ENCODE measurements at regions not wholly inside any gene's neighbourhood (a gene's known extent, or its start where the extent isn't known, plus 50 kb on each side); places are given as distances from the start of the nearest gene placed in this dataset.

DNA sequence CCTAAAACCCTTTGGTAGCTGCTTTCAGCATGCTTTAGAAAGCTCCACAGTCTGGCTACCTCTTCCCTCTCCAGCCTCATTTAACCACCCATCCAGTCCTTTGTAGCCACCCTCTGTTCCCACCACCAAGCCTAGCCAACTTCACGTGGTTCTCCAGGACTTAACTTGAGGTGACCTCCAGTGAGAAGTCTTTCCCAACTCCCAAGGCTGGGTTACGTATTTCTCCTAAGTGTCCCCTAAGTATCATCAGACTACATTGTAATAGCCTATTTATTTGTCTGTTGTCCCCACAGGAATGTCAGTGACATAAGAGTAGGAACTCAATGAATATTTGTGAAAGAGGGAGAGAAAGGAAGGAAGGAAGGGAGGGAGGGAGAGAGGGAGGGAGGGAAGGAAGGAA lies 431.9 kb upstream of the JARID2 start:
- ChIA-PET POLR2A (no interaction called here), CTCF (no interaction called here)
- Histone ChIP-seq H3K9me3 (no peaks in the 10 kb centered on the region), H3K4me1 (no peaks in the 10 kb centered on the region), H3K4me3 (ENCODE audit: low read depth, low read length) (no peak overlapping the region), H3K36me3 (ENCODE audit: control insufficient read depth, insufficient read depth, low read length) (no peaks in the 10 kb centered on the region), H3K27me3 (replicated peaks; ENCODE audit: control insufficient read depth, insufficient read depth, low read length) (no peaks in the 10 kb centered on the region)
- peaks cover 4% of the 10 kb centered on the region for H3K4me1 Mint-ChIP-seq (ENCODE audit: low read depth, unreplicated experiment)
- H3K27ac Mint-ChIP-seq (ENCODE audit: unreplicated experiment): no peak overlapping the region
- no peaks in the 10 kb centered on the region for H3K9me3 Mint-ChIP-seq (ENCODE audit: unreplicated experiment)
- no peak for DNase-seq
- TF ChIP-seq CTCF (IDR thresholded peaks at IDR 0.05; ENCODE audit: insufficient read depth in 1 of 2, low read depth in 1 of 2, low read length in 1 of 2, severe bottlenecking in 1 of 2, unreplicated experiment in 1 of 2): no peak
- intact Hi-C loops (cut with micrococcal nuclease; ENCODE audit: unreplicated experiment): no loop called here
- no peak overlapping the region for H3K4me3 Mint-ChIP-seq (ENCODE audit: unreplicated experiment)
- H3K36me3 Mint-ChIP-seq (ENCODE audit: insufficient read depth, unreplicated experiment): no peaks in the 10 kb centered on the region
- BruUV-seq (replicated peaks): no TSS peak
- H3K27me3 Mint-ChIP-seq (ENCODE audit: insufficient read depth, unreplicated experiment): no peaks in the 10 kb centered on the region

DNA sequence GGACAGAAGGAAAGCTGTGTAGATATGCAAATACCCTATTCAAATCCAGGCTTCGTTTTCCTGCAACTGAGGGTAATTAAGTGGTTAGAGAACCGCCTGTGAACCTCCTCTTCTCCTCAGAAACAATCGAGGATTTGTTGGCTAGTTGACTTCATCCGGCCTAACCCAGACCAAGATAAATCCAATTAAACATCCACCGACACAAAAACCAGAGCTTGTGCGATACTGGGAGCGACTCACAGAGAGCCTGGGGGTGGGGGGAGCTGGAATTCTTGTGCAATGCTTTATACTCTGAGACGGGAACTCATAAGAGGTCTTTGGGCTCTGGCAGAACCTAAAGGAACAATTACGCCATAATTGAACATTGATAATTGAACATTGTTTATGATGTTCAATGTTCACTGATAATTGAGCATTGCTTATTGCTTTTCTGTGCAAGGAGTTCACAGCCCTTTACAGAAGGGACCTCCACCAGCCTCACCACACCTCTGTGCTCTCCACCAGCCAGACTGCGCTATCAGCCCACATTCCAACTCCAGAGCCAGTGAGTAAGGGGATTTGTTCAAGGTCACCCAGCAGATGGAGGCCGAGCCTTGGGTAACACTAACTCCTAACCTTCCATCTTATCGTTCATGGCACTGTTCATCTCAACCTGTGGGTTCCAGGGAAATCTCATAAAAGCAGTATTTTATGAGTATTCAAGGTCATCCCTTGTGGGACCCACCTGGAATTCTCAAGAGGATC lies 429.6 kb upstream of the JARID2 start:
- no peaks in the 10 kb centered on the region for H3K36me3 Mint-ChIP-seq (ENCODE audit: insufficient read depth, unreplicated experiment)
- H3K9me3 ChIP-seq: no peaks in the 10 kb centered on the region
- ChIA-PET CTCF (no interaction called here), POLR2A (no interaction called here)
- intact Hi-C loops (cut with micrococcal nuclease; ENCODE audit: unreplicated experiment): no loop called here
- DNase-seq: no peak
- no peak overlapping the region for H3K4me3 ChIP-seq (ENCODE audit: low read depth, low read length)
- H3K27ac Mint-ChIP-seq (ENCODE audit: unreplicated experiment): no peak overlapping the region
- H3K4me3 Mint-ChIP-seq (ENCODE audit: unreplicated experiment): no peak overlapping the region
- no peaks in the 10 kb centered on the region for H3K4me1 ChIP-seq
- peaks cover 10% of the 10 kb centered on the region for H3K9me3 Mint-ChIP-seq (ENCODE audit: unreplicated experiment)
- TF ChIP-seq CTCF (IDR thresholded peaks at IDR 0.05; ENCODE audit: insufficient read depth in 1 of 2, low read depth in 1 of 2, low read length in 1 of 2, severe bottlenecking in 1 of 2, unreplicated experiment in 1 of 2): no peak
- peaks cover 13% of the 10 kb centered on the region for H3K4me1 Mint-ChIP-seq (ENCODE audit: low read depth, unreplicated experiment)
- no TSS peak for BruUV-seq (replicated peaks)
- H3K27me3 Mint-ChIP-seq (ENCODE audit: insufficient read depth, unreplicated experiment): no peaks in the 10 kb centered on the region
- H3K36me3 ChIP-seq (ENCODE audit: control insufficient read depth, insufficient read depth, low read length): no peaks in the 10 kb centered on the region
- no peaks in the 10 kb centered on the region for H3K27me3 ChIP-seq (replicated peaks; ENCODE audit: control insufficient read depth, insufficient read depth, low read length)

GRCh38 chr6:14817074-14817473 lies 428.8 kb upstream of the JARID2 start:
- intact Hi-C loops (cut with micrococcal nuclease; ENCODE audit: unreplicated experiment): no loop called here
- BruUV-seq (replicated peaks): no TSS peak
- CTCF ChIA-PET: no interaction called here
- peaks cover 10% of the 10 kb centered on the region for H3K9me3 Mint-ChIP-seq (ENCODE audit: unreplicated experiment)
- Histone ChIP-seq H3K36me3 (ENCODE audit: control insufficient read depth, insufficient read depth, low read length) (no peaks in the 10 kb centered on the region), H3K27me3 (replicated peaks; ENCODE audit: control insufficient read depth, insufficient read depth, low read length) (no peaks in the 10 kb centered on the region), H3K9me3 (no peaks in the 10 kb centered on the region), H3K4me1 (no peaks in the 10 kb centered on the region), H3K4me3 (ENCODE audit: low read depth, low read length) (no peak overlapping the region)
- POLR2A ChIA-PET: no interaction called here
- no peaks in the 10 kb centered on the region for H3K27me3 Mint-ChIP-seq (ENCODE audit: insufficient read depth, unreplicated experiment)
- H3K36me3 Mint-ChIP-seq (ENCODE audit: insufficient read depth, unreplicated experiment): no peaks in the 10 kb centered on the region
- no peak overlapping the region for H3K27ac Mint-ChIP-seq (ENCODE audit: unreplicated experiment)
- H3K4me3 Mint-ChIP-seq (ENCODE audit: unreplicated experiment): no peak overlapping the region
- H3K4me1 Mint-ChIP-seq (ENCODE audit: low read depth, unreplicated experiment): peaks cover 13% of the 10 kb centered on the region
- TF ChIP-seq CTCF (IDR thresholded peaks at IDR 0.05; ENCODE audit: insufficient read depth in 1 of 2, low read depth in 1 of 2, low read length in 1 of 2, severe bottlenecking in 1 of 2, unreplicated experiment in 1 of 2): no peak
- DNase-seq: no peak

Data from Caco-2 (cell line).